NCI-H1436 (cell line): ENCODE measurements at regions not wholly inside any gene's neighbourhood (a gene's known extent, or its start where the extent isn't known, plus 50 kb on each side); places are given as distances from the start of the nearest gene placed in this dataset.
"Not testable (repeated sequence)": the region's sequence is repeated elsewhere in the genome, so short reads cannot be mapped to it uniquely, and the experiment has no call there.

ENCODE experiments used
- DNase-seq: peaks from one replicate; lab custom pipeline; 2025; lab: John Stamatoyannopoulos, UW

GRCh38 chrX:140163371-140164159 is 198.2 kb upstream of the CXorf66 start:
- DNase-seq: no peak

- no peak for DNase-seq
Observed at GRCh38 chrX:140157611-140158010, 192.3 kb upstream of the CXorf66 start.

- DNase-seq: no peak
Observed at GRCh38 chrX:140157143-140157542, 191.8 kb upstream of the CXorf66 start.

- no peak for DNase-seq
Observed at GRCh38 chrX:140151316-140151715, 186.0 kb upstream of the CXorf66 start.

GRCh38 chrX:140149761-140150160 is 184.4 kb upstream of the CXorf66 start:
- no peak for DNase-seq

GRCh38 chrX:140141444-140142029 is 176.2 kb upstream of the CXorf66 start:
- DNase-seq: peak; percentile 6

GRCh38 chrX:140138492-140138891 is 173.2 kb upstream of the CXorf66 start:
- not testable (repeated sequence) for DNase-seq

GRCh38 chrX:140138065-140138464 is 172.7 kb upstream of the CXorf66 start:
- not testable (repeated sequence) for DNase-seq

GRCh38 chrX:140132937-140133336 is 167.6 kb upstream of the CXorf66 start:
- no peak for DNase-seq

- DNase-seq: no peak
Observed at GRCh38 chrX:140123446-140123845, 158.1 kb upstream of the CXorf66 start.

- not testable (repeated sequence) for DNase-seq
Observed at GRCh38 chrX:140114059-140114458, 148.7 kb upstream of the CXorf66 start.

- DNase-seq: no peak
Observed at GRCh38 chrX:140110081-140110650, 144.8 kb upstream of the CXorf66 start.

- DNase-seq: no peak
Observed at GRCh38 chrX:140104760-140105159, 139.4 kb upstream of the CXorf66 start.

- no peak for DNase-seq
Observed at GRCh38 chrX:140099221-140099620, 133.9 kb upstream of the CXorf66 start.

GRCh38 chrX:140092121-140092520 is 126.8 kb upstream of the CXorf66 start:
- DNase-seq: no peak

- DNase-seq: no peak
Observed at GRCh38 chrX:140091125-140091886, 126.0 kb upstream of the CXorf66 start.

- no peak for DNase-seq
Observed at GRCh38 chrX:140090800-140091124, 125.4 kb upstream of the CXorf66 start.

- no peak for DNase-seq
Observed at GRCh38 chrX:140088438-140088837, 123.1 kb upstream of the CXorf66 start.

- no peak for DNase-seq
Observed at GRCh38 chrX:140087875-140088274, 122.6 kb upstream of the CXorf66 start.

- DNase-seq: no peak
Observed at GRCh38 chrX:140086691-140087090, 121.4 kb upstream of the CXorf66 start.

- DNase-seq: not testable (repeated sequence)
Observed at GRCh38 chrX:140074851-140075250, 109.5 kb upstream of the CXorf66 start.

- no peak for DNase-seq
Observed at GRCh38 chrX:140071037-140071436, 105.7 kb upstream of the CXorf66 start.
